DOHH2 (cell line): ENCODE measurements at regions not wholly inside any gene's neighbourhood (a gene's known extent, or its start where the extent isn't known, plus 50 kb on each side); places are given as distances from the start of the nearest gene placed in this dataset.
A peak's percentile ranks its signal among the peaks of the same experiment; 100 is the strongest.

ENCODE experiments used
- H3F3A ChIP-seq: fragments of 200-600 bp; sonication (generic), shearing (Covaris generic); 2 replicates; pipeline ENCODE4 v1.6.0; 2016; ENCODE audit warnings: antibody characterized with exemption, mild to moderate bottlenecking; ENCODE audit not compliant: control insufficient read depth, insufficient read depth
- H3K27ac ChIP-seq: fragments of 200-600 bp; sonication (generic); 2 replicates; pipeline ENCODE4 v1.5.1; 2014; ENCODE audit warnings: low read depth, mild to moderate bottlenecking, low read length, moderate library complexity
- H3K27me3 ChIP-seq: fragments of 200-600 bp; sonication (generic); 2 replicates; pipeline ENCODE4 v1.6.1; 2014; ENCODE audit warnings: mild to moderate bottlenecking, low read length, mixed read lengths; ENCODE audit not compliant: control insufficient read depth
- H3K36me3 ChIP-seq: fragments of 200-600 bp; sonication (generic); 2 replicates; pipeline ENCODE4 v1.6.1; 2014; ENCODE audit warnings: mild to moderate bottlenecking, low read length, moderate library complexity, mixed read lengths; ENCODE audit not compliant: control insufficient read depth
- H3K4me1 ChIP-seq: fragments of 200-600 bp; sonication (generic); 2 replicates; pipeline ENCODE4 v1.6.1; 2014; ENCODE audit warnings: mild to moderate bottlenecking, low read length, mixed read lengths; ENCODE audit not compliant: control insufficient read depth
- H3K4me2 ChIP-seq: fragments of 200-600 bp; sonication (generic); 2 replicates; pipeline ENCODE4 v1.6.0; 2014; ENCODE audit warnings: mild to moderate bottlenecking, low read length, moderate library complexity
- H3K4me3 ChIP-seq: fragments of 200-600 bp; sonication (generic); 2 replicates; pipeline ENCODE4 v1.5.1; 2014; ENCODE audit warnings: mild to moderate bottlenecking, low read length, mixed read lengths
- H3K79me2 ChIP-seq: fragments of 200-600 bp; sonication (generic); 2 replicates; pipeline ENCODE4 v1.6.1; 2014; ENCODE audit warnings: mild to moderate bottlenecking, low read length, mixed read lengths; ENCODE audit not compliant: control insufficient read depth
- H3K9me2 ChIP-seq: fragments of 200-600 bp; sonication (generic); replicated peaks from 2 replicates; pipeline ENCODE4 v1.6.1; 2014; ENCODE audit warnings: mild to moderate bottlenecking, low read length, mixed read lengths; ENCODE audit not compliant: control insufficient read depth
- H3K9me3 ChIP-seq: fragments of 200-600 bp; sonication (generic); 2 replicates; pipeline ENCODE4 v1.6.1; 2014; ENCODE audit warnings: antibody characterized with exemption, low read length, mixed read lengths; ENCODE audit not compliant: control insufficient read depth, insufficient read depth
- H4K20me1 ChIP-seq: fragments of 200-600 bp; sonication (generic); 2 replicates; pipeline ENCODE4 v1.6.0; 2014; ENCODE audit warnings: low read depth, mild to moderate bottlenecking, antibody characterized with exemption, low read length, moderate library complexity; ENCODE audit not compliant: control insufficient read depth, insufficient read depth
- EZH2phosphoT487 ChIP-seq: fragments of 200-600 bp; sonication (generic); IDR thresholded peaks from 2 replicates; pipeline ENCODE4 v1.6.1; 2017; ENCODE audit warnings: borderline replicate concordance, mild to moderate bottlenecking, antibody characterized with exemption, low read length, moderate library complexity, mixed read lengths
- TF ChIP-seq, protein P1 (sequence below): fragments of 200-600 bp; sonication (generic); IDR thresholded peaks from one replicate; pipeline ENCODE4 v1.5.1; 2014; ENCODE audit warnings: antibody characterized with exemption, mild to moderate bottlenecking, low read depth, low read length; ENCODE audit not compliant: poor library complexity, severe bottlenecking

DNA sequence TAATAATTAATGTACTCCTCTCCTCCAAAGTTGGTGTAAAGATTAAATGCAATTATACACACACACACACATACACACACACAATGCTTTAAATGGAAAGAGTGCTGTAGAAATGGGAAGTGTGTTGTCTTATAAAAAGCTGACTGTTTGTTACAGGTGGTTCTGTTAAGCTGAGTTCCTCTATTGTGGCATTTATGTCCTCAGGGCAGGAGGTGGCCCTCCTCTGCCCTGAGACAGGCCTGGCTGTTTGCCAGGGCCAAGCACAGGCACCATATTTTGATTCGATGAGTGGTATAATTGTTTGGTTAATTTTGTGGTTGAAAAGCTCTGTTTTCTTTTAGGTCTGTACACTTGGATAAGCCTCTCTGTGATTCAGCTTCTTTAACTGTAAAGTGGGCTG, 573.9 kb downstream of the KIF4B start:
- no peak for TF ChIP-seq EZH2phosphoT487
- TF ChIP-seq, protein P1, sequence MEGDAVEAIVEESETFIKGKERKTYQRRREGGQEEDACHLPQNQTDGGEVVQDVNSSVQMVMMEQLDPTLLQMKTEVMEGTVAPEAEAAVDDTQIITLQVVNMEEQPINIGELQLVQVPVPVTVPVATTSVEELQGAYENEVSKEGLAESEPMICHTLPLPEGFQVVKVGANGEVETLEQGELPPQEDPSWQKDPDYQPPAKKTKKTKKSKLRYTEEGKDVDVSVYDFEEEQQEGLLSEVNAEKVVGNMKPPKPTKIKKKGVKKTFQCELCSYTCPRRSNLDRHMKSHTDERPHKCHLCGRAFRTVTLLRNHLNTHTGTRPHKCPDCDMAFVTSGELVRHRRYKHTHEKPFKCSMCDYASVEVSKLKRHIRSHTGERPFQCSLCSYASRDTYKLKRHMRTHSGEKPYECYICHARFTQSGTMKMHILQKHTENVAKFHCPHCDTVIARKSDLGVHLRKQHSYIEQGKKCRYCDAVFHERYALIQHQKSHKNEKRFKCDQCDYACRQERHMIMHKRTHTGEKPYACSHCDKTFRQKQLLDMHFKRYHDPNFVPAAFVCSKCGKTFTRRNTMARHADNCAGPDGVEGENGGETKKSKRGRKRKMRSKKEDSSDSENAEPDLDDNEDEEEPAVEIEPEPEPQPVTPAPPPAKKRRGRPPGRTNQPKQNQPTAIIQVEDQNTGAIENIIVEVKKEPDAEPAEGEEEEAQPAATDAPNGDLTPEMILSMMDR = no peak
- Histone ChIP-seq H3K4me1 (no peaks in the 10 kb centered on the region), H3F3A (no peaks in the 10 kb centered on the region), H3K4me3 (no peak overlapping the region), H3K4me2 (no peak overlapping the region), H3K9me2 (no peaks in the 10 kb centered on the region), H3K9me3 (no peaks in the 10 kb centered on the region), H3K27ac (no peak overlapping the region), H4K20me1 (no peaks in the 10 kb centered on the region), H3K27me3 (no peaks in the 10 kb centered on the region), H3K36me3 (no peaks in the 10 kb centered on the region), H3K79me2 (no peaks in the 10 kb centered on the region)

DNA sequence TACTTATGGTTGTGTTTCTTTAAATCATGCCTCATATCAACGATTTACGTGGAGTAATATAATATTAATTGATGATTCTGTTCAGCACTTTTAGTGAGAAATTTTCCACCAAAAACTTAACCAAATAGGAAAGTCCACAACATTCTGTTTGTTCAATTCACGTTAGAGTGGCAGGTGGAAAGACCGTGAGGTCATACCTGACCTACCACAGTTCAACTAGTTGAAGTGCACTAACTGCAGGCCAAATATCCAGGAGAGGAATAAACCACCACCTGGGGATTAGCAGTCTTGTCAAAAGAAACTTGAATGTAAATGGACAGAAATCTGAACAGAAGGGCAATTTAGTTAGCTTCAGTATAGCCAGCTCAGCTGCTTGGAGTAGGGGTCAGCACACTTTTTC, 577.7 kb downstream of the KIF4B start:
- Histone ChIP-seq H3K79me2 (no peaks in the 10 kb centered on the region), H3K4me3 (no peak overlapping the region), H3F3A (no peaks in the 10 kb centered on the region), H4K20me1 (no peaks in the 10 kb centered on the region), H3K36me3 (no peaks in the 10 kb centered on the region), H3K27ac (no peak overlapping the region), H3K9me2 (no peaks in the 10 kb centered on the region), H3K9me3 (no peaks in the 10 kb centered on the region), H3K4me2 (no peak overlapping the region), H3K4me1 (no peaks in the 10 kb centered on the region), H3K27me3 (no peaks in the 10 kb centered on the region)
- TF ChIP-seq, protein P1 = no peak
- no peak for TF ChIP-seq EZH2phosphoT487

DNA sequence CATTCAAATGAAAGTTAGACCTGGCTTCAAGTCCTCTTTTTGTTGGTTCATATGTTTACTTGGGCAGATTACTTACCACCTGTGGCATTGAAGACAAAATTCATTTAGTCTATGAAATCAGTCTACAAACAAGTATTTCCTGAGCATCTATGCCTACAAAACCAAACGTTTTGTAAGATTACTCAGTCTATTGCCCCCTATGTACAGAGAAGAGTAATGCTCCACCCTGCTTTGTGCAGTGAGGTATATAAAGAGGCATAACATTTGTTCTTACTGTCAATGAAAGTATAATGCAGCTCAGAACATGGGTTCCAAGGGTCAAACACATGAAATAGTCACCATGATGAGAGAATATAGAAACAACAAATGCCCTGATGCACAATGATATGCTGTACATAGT, 580.7 kb downstream of the KIF4B start:
- no peak overlapping the region for H3K4me3 ChIP-seq
- H3K9me3 ChIP-seq = no peaks in the 10 kb centered on the region
- H3K9me2 ChIP-seq = no peaks in the 10 kb centered on the region
- no peak overlapping the region for H3K27ac ChIP-seq
- TF ChIP-seq, protein P1 = peak; percentile 22
- no peak for TF ChIP-seq EZH2phosphoT487
- no peaks in the 10 kb centered on the region for H4K20me1 ChIP-seq
- no peak overlapping the region for H3K4me2 ChIP-seq
- no peaks in the 10 kb centered on the region for H3K4me1 ChIP-seq
- no peaks in the 10 kb centered on the region for H3K27me3 ChIP-seq
- H3F3A ChIP-seq = no peaks in the 10 kb centered on the region
- no peaks in the 10 kb centered on the region for H3K79me2 ChIP-seq
- no peaks in the 10 kb centered on the region for H3K36me3 ChIP-seq

DNA sequence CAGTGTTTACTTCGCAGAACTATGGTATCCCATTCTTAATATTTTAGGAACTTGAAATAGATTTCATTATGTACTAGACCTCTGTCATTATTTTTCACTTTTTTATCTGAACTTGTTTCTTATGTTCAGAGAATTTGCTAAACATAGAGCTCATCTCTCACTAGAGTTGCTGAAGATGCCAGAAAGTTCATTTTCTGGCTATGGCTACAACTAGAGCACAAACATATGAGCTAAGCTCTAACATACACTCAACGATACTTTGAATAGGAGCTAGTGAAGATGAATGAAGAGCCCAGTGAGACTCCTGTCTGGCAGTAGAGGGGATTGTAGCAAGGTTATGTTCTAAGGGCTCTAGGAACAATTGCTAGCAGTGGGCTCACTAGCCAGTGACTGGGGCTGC, 582.2 kb downstream of the KIF4B start:
- H3K9me3 ChIP-seq = no peaks in the 10 kb centered on the region
- no peaks in the 10 kb centered on the region for H4K20me1 ChIP-seq
- no peaks in the 10 kb centered on the region for H3F3A ChIP-seq
- H3K4me3 ChIP-seq = no peak overlapping the region
- no peaks in the 10 kb centered on the region for H3K4me1 ChIP-seq
- H3K9me2 ChIP-seq = no peaks in the 10 kb centered on the region
- no peaks in the 10 kb centered on the region for H3K36me3 ChIP-seq
- TF ChIP-seq EZH2phosphoT487 = no peak
- TF ChIP-seq, protein P1 = no peak
- no peaks in the 10 kb centered on the region for H3K79me2 ChIP-seq
- H3K4me2 ChIP-seq = no peak overlapping the region
- H3K27me3 ChIP-seq = no peaks in the 10 kb centered on the region
- no peak overlapping the region for H3K27ac ChIP-seq
